ENCODE measurements at regions not wholly inside any gene's neighbourhood (a gene's known extent, or its start where the extent isn't known, plus 50 kb on each side); places are given as distances from the start of the nearest gene placed in this dataset.
"Not testable (repeated sequence)": the region's sequence is repeated elsewhere in the genome, so short reads cannot be mapped to it uniquely, and the experiment has no call there.

GRCh38 chr22:23393721-23394320 is 186.3 kb downstream of the IGLL1 start:
- DNase-seq: no peak

GRCh38 chr22:23393199-23393598 is 186.9 kb downstream of the IGLL1 start:
- DNase-seq: not testable (repeated sequence)

GRCh38 chr22:23392420-23393121 is 187.5 kb downstream of the IGLL1 start:
- DNase-seq: no peak

GRCh38 chr22:23391022-23391421 is 189.1 kb downstream of the IGLL1 start:
- DNase-seq: no peak

- no peak for DNase-seq
These were observed 190.6 kb downstream of the IGLL1 start for GRCh38 chr22:23389271-23390071.

GRCh38 chr22:23388517-23388890 is 191.6 kb downstream of the IGLL1 start:
- DNase-seq: no peak

- no peak for DNase-seq
These were observed 192.1 kb downstream of the IGLL1 start for GRCh38 chr22:23387827-23388516.

GRCh38 chr22:23386822-23387580 is 193.1 kb downstream of the IGLL1 start:
- no peak for DNase-seq

- DNase-seq: peak; percentile 79
These were observed 194.1 kb downstream of the IGLL1 start for GRCh38 chr22:23385678-23386631.

- DNase-seq: no peak
These were observed 195.0 kb downstream of the IGLL1 start for GRCh38 chr22:23384923-23385677.

- no peak for DNase-seq
These were observed 195.7 kb downstream of the IGLL1 start for GRCh38 chr22:23384431-23384830.

- no peak for DNase-seq
These were observed 196.4 kb downstream of the IGLL1 start for GRCh38 chr22:23383491-23384361.

GRCh38 chr22:23382428-23383218 is 197.5 kb downstream of the IGLL1 start:
- DNase-seq: no peak

- DNase-seq: no peak
These were observed 198.2 kb downstream of the IGLL1 start for GRCh38 chr22:23381661-23382427.

- DNase-seq: no peak
These were observed 199.2 kb downstream of the IGLL1 start for GRCh38 chr22:23380911-23381310.

- no peak for DNase-seq
These were observed 199.9 kb downstream of the IGLL1 start for GRCh38 chr22:23380230-23380573.

GRCh38 chr22:23379540-23380229 is 199.4 kb downstream of the BCR start:
- DNase-seq: not testable (repeated sequence)
